ENCODE measurements at regions not wholly inside any gene's neighbourhood (a gene's known extent, or its start where the extent isn't known, plus 50 kb on each side); places are given as distances from the start of the nearest gene placed in this dataset.

- H3K27me3 ChIP-seq: no peaks in the 10 kb centered on the region
- H3K27ac ChIP-seq: no peak overlapping the region
- no peak for DNase-seq
- peaks cover 0 to 2% (median 0%) of the 10 kb centered on the region in 3 donors for H3K4me1 ChIP-seq
- no peak for FAIRE-seq
- no peak overlapping the region for H3K4me3 ChIP-seq
- H3K9me3 ChIP-seq: no peaks in the 10 kb centered on the region
- 74 to 83% methylated on average over 2 of the region's 2 CpGs for WGBS, 2 donors
- no peak for TF ChIP-seq CTCF (IDR thresholded peaks at IDR 0.05)
- H3K36me3 ChIP-seq: no peaks in the 10 kb centered on the region
- ATAC-seq: no peak
- intact Hi-C loops (cut with DNase I): no loop called here
These were observed 95.4 kb upstream of the S1PR1 start for GRCh38 chr1:101141376-101141775.

- no peak for FAIRE-seq
- no peak overlapping the region for H3K27ac ChIP-seq
- TF ChIP-seq CTCF (IDR thresholded peaks at IDR 0.05): no peak
- WGBS, 2 donors: 49 to 54% methylated on average over 2 of the region's 2 CpGs
- no peak for DNase-seq
- intact Hi-C loops (cut with DNase I): no loop called here
- no peaks in the 10 kb centered on the region for H3K27me3 ChIP-seq
- H3K36me3 ChIP-seq: no peaks in the 10 kb centered on the region
- no peak for ATAC-seq
- H3K4me1 ChIP-seq: peaks cover 0 to 4% (median 0%) of the 10 kb centered on the region in 3 donors
- no peak overlapping the region for H3K4me3 ChIP-seq
- no peaks in the 10 kb centered on the region for H3K9me3 ChIP-seq
These were observed 96.7 kb upstream of the S1PR1 start for GRCh38 chr1:101139821-101140718.

- whole genome bisulfite sequencing, 2 donors: 77 to 95% methylated on average over 1 of the region's 1 CpG
- intact Hi-C loops (cut with DNase I): no loop called here
- H3K4me3 ChIP-seq: no peak overlapping the region
- no peaks in the 10 kb centered on the region for H3K36me3 ChIP-seq
- no peaks in the 10 kb centered on the region for H3K9me3 ChIP-seq
- H3K27me3 ChIP-seq: no peaks in the 10 kb centered on the region
- DNase-seq (no peak), ATAC-seq (no peak), FAIRE-seq (no peak)
- no peak for TF ChIP-seq CTCF (IDR thresholded peaks at IDR 0.05)
- H3K4me1 ChIP-seq: peaks cover 0 to 4% (median 0%) of the 10 kb centered on the region in 3 donors
- no peak overlapping the region for H3K27ac ChIP-seq
These were observed 97.7 kb upstream of the S1PR1 start for GRCh38 chr1:101139130-101139529.

- Histone ChIP-seq H3K4me3 (no peak overlapping the region), H3K36me3 (no peaks in the 10 kb centered on the region), H3K27ac (no peak overlapping the region), H3K9me3 (no peaks in the 10 kb centered on the region), H3K27me3 (no peaks in the 10 kb centered on the region), H3K4me1 (peaks cover 0 to 4% (median 0%) of the 10 kb centered on the region in 3 donors)
- no peak for FAIRE-seq
- no peak for ATAC-seq
- intact Hi-C loops (cut with DNase I): no loop called here
- no peak for DNase-seq
- TF ChIP-seq CTCF (IDR thresholded peaks at IDR 0.05): no peak
- 39 to 44% methylated on average over 5 of the region's 5 CpGs for WGBS, 2 donors
These were observed 99.4 kb upstream of the S1PR1 start for GRCh38 chr1:101137144-101138126.
